GM23338 (cell line): ENCODE measurements at regions not wholly inside any gene's neighbourhood (a gene's known extent, or its start where the extent isn't known, plus 50 kb on each side); places are given as distances from the start of the nearest gene placed in this dataset.

Experiments used
- ATAC-seq: fragments of 200-7000 bp; cut with Tn5 transposase; 3 replicates; pipeline ENCODE4 v1.9.1; 2020
- DNase-seq: peaks from one replicate; pipeline ENCODE4 v3.0.0-alpha.2; 2015; ENCODE audit warnings: low spot score
- H2AFZ ChIP-seq: fragments of 200-600 bp; sonication (generic); 2 replicates; pipeline ENCODE4 v1.8.0; 2016; ENCODE audit warnings: antibody characterized with exemption, mild to moderate bottlenecking, moderate library complexity
- H3F3A ChIP-seq: fragments of 200-600 bp; sonication (generic); replicated peaks from 2 replicates; pipeline ENCODE4 v1.8.0; 2017; ENCODE audit warnings: antibody characterized with exemption, mixed run types, low read depth
- H3K27ac ChIP-seq: fragments of 200-600 bp; sonication (generic); 2 replicates; pipeline ENCODE4 v1.6.1; 2016; ENCODE audit warnings: low read depth
- H3K27me3 ChIP-seq: fragments of 200-600 bp; sonication (generic); 2 replicates; pipeline ENCODE4 v1.8.0; 2016; ENCODE audit warnings: mild to moderate bottlenecking, mixed run types, moderate library complexity; ENCODE audit not compliant: insufficient read depth
- H3K36me3 ChIP-seq: fragments of 200-600 bp; sonication (generic); 2 replicates; pipeline ENCODE4 v1.8.0; 2016; ENCODE audit warnings: mild to moderate bottlenecking; ENCODE audit not compliant: insufficient read depth
- H3K4me1 ChIP-seq: fragments of 200-600 bp; sonication (generic); 2 replicates; pipeline ENCODE4 v1.8.0; 2016; ENCODE audit warnings: mild to moderate bottlenecking, moderate library complexity; ENCODE audit not compliant: insufficient read depth
- H3K4me2 ChIP-seq: fragments of 200-600 bp; sonication (generic); 2 replicates; pipeline ENCODE4 v1.7.1; 2017; ENCODE audit warnings: mixed run types
- H3K4me3 ChIP-seq: fragments of 200-600 bp; sonication (generic); 2 replicates; pipeline ENCODE4 v1.6.1; 2016; ENCODE audit warnings: mixed run types
- H3K79me2 ChIP-seq: fragments of 200-600 bp; sonication (generic); replicated peaks from 2 replicates; pipeline ENCODE4 v1.8.0; 2017; ENCODE audit warnings: mild to moderate bottlenecking; ENCODE audit not compliant: insufficient read depth
- H3K9me2 ChIP-seq: fragments of 200-600 bp; sonication (generic); 2 replicates; pipeline ENCODE4 v1.8.0; 2017; ENCODE audit not compliant: insufficient read depth
- H4K20me1 ChIP-seq: fragments of 200-600 bp; sonication (generic); replicated peaks from 2 replicates; pipeline ENCODE4 v1.8.0; 2017; ENCODE audit warnings: mild to moderate bottlenecking; ENCODE audit not compliant: insufficient read depth
- H3K27ac Mint-ChIP-seq: 2 replicates; pipeline ENCODE4 v1.8.0; 2020; ENCODE audit warnings: inconsistent platforms, mild to moderate bottlenecking, moderate library complexity, mixed read lengths
- H3K27me3 Mint-ChIP-seq: 3 replicates; pipeline ENCODE4 v1.8.0; 2022; ENCODE audit warnings: low read depth, mild to moderate bottlenecking, moderate library complexity, mixed read lengths, inconsistent platforms; ENCODE audit not compliant: insufficient read depth, poor library complexity
- H3K36me3 Mint-ChIP-seq: 3 replicates; pipeline ENCODE4 v1.8.0; 2021; ENCODE audit warnings: low read depth, mild to moderate bottlenecking, inconsistent platforms, moderate library complexity, mixed read lengths
- H3K4me1 Mint-ChIP-seq: 3 replicates; pipeline ENCODE4 v1.8.0; 2020; ENCODE audit warnings: mild to moderate bottlenecking, inconsistent platforms, mixed read lengths
- H3K4me3 Mint-ChIP-seq: 3 replicates; pipeline ENCODE4 v1.8.0; 2021; ENCODE audit warnings: moderate library complexity, mild to moderate bottlenecking, inconsistent platforms, mixed read lengths
- H3K9me3 Mint-ChIP-seq: 3 replicates; pipeline ENCODE4 v1.8.0; 2020; ENCODE audit warnings: moderate library complexity, mild to moderate bottlenecking, inconsistent platforms, mixed read lengths
- CREB1 ChIP-seq: fragments of 250-450 bp; sonication (Bioruptor Pico); IDR thresholded peaks from 2 replicates; pipeline ENCODE4 v1.5.0; 2020; ENCODE audit warnings: low read depth, mild to moderate bottlenecking, moderate library complexity
- CTCF ChIP-seq, 2 experiments: fragments of 200-600 bp in 1 of 2; sonication (generic) in 1 of 2; conservative IDR thresholded peaks; 2 replicates each; pipeline versions ENCODE4 v1.5.1 to v1.6.1; 2016 to 2017; ENCODE audit warnings: antibody characterized with exemption in 2 of 2, low read depth in 2 of 2, mild to moderate bottlenecking in 2 of 2, moderate library complexity in 1 of 2
- EZH2 ChIP-seq: fragments of 200-600 bp; sonication (generic); IDR thresholded peaks from one replicate; pipeline ENCODE4 v1.8.0; 2017; ENCODE audit warnings: antibody characterized with exemption, mild to moderate bottlenecking, low read depth; ENCODE audit not compliant: unreplicated experiment
- EZH2phosphoT487 ChIP-seq: fragments of 200-600 bp; sonication (generic); IDR thresholded peaks from one replicate; pipeline ENCODE4 v1.8.1; 2018; ENCODE audit warnings: antibody characterized with exemption; ENCODE audit not compliant: unreplicated experiment
- JUNB ChIP-seq: IDR thresholded peaks from one replicate; pipeline ENCODE4 v1.6.1; 2016; ENCODE audit warnings: antibody characterized with exemption; ENCODE audit not compliant: unreplicated experiment
- NANOG ChIP-seq: IDR thresholded peaks from 2 replicates; pipeline ENCODE4 v1.6.1; 2016; ENCODE audit warnings: antibody characterized with exemption, borderline replicate concordance
- POLR2AphosphoS5 ChIP-seq: IDR thresholded peaks from 2 replicates; pipeline ENCODE4 v1.6.1; 2016; ENCODE audit warnings: antibody characterized with exemption, low read depth
- REST ChIP-seq: IDR thresholded peaks from one replicate; pipeline ENCODE4 v1.6.1; 2018; ENCODE audit warnings: antibody characterized with exemption; ENCODE audit not compliant: unreplicated experiment
- STAT1 ChIP-seq: IDR thresholded peaks from one replicate; pipeline ENCODE4 v1.6.1; 2016; ENCODE audit warnings: antibody characterized with exemption; ENCODE audit not compliant: unreplicated experiment
- ZNF114 ChIP-seq: fragments of 250-450 bp; sonication (Bioruptor Pico); IDR thresholded peaks from 2 replicates; pipeline ENCODE4 v1.5.0; 2020; ENCODE audit warnings: mild to moderate bottlenecking, moderate library complexity
- ZNF331 ChIP-seq: fragments of 250-450 bp; sonication (Bioruptor Pico); IDR thresholded peaks from 2 replicates; pipeline ENCODE4 v1.5.0; 2020; ENCODE audit warnings: low read depth, mild to moderate bottlenecking, moderate library complexity
- ZNF462 ChIP-seq: fragments of 250-450 bp; sonication (Bioruptor Pico); IDR thresholded peaks from 2 replicates; pipeline ENCODE4 v1.5.0; 2020; ENCODE audit warnings: mild to moderate bottlenecking, moderate library complexity
- TF ChIP-seq, protein P1 (sequence below): IDR thresholded peaks from 2 replicates; pipeline ENCODE4 v1.6.1; 2016; ENCODE audit warnings: antibody characterized with exemption

GRCh38 chr11:36948460-36949127, 350.6 kb upstream of the RAG2 start:
- Mint-ChIP-seq H3K36me3 (peaks cover 22% of the 10 kb centered on the region), H3K27me3 (peaks cover 3% of the 10 kb centered on the region), H3K27ac (no peak overlapping the region), H3K4me1 (no peaks in the 10 kb centered on the region), H3K9me3 (peaks cover 9% of the 10 kb centered on the region; the same call in 2 of the 3 replicates), H3K4me3 (no peak overlapping the region)
- H3K4me2 ChIP-seq = no peak overlapping the region
- no peaks in the 10 kb centered on the region for H3K27me3 ChIP-seq
- no peaks in the 10 kb centered on the region for H3K79me2 ChIP-seq
- ATAC-seq (no peak), DNase-seq (no peak)
- no peaks in the 10 kb centered on the region for H3K9me2 ChIP-seq
- H3K4me3 ChIP-seq = no peak overlapping the region
- H3K36me3 ChIP-seq = no peaks in the 10 kb centered on the region
- no peak overlapping the region for H3K27ac ChIP-seq
- no peaks in the 10 kb centered on the region for H3K4me1 ChIP-seq
- H4K20me1 ChIP-seq = no peaks in the 10 kb centered on the region
- TF ChIP-seq, protein P1, sequence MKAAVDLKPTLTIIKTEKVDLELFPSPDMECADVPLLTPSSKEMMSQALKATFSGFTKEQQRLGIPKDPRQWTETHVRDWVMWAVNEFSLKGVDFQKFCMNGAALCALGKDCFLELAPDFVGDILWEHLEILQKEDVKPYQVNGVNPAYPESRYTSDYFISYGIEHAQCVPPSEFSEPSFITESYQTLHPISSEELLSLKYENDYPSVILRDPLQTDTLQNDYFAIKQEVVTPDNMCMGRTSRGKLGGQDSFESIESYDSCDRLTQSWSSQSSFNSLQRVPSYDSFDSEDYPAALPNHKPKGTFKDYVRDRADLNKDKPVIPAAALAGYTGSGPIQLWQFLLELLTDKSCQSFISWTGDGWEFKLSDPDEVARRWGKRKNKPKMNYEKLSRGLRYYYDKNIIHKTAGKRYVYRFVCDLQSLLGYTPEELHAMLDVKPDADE = no peak
- no peak for TF ChIP-seq REST
- TF ChIP-seq JUNB = no peak
- TF ChIP-seq STAT1 = no peak
- TF ChIP-seq CTCF (conservative IDR thresholded peaks at IDR 0.05; ENCODE audit: low read depth in 2 of 2) = no peak
- TF ChIP-seq ZNF462 (CRISPR knock-in tag) = no peak
- no peak for TF ChIP-seq ZNF114 (CRISPR knock-in tag)
- no peak for TF ChIP-seq CREB1 (CRISPR knock-in tag)
- no peak for TF ChIP-seq ZNF331
- no peak for TF ChIP-seq EZH2
- no peak for TF ChIP-seq POLR2AphosphoS5
- TF ChIP-seq EZH2phosphoT487 = no peak
- no peak for TF ChIP-seq NANOG
- no peak overlapping the region for H2AFZ ChIP-seq
- no peaks in the 10 kb centered on the region for H3F3A ChIP-seq
